Colonic mucosa (tissue), 4 donors: ENCODE measurements at regions not wholly inside any gene's neighbourhood (a gene's known extent, or its start where the extent isn't known, plus 50 kb on each side); places are given as distances from the start of the nearest gene placed in this dataset.

Experiments used
- DNase-seq: peaks from one replicate; pipeline ENCODE4 v3.0.0-alpha.2; 2020
- H3K27ac ChIP-seq: fragments of 200-600 bp; one replicate; pipeline ENCODE4 v1.8.0; 2021
- H3K27me3 ChIP-seq: fragments of 200-600 bp; one replicate; pipeline ENCODE4 v1.8.0; 2021
- H3K36me3 ChIP-seq: fragments of 200-600 bp; one replicate; pipeline ENCODE4 v1.8.0; 2021
- H3K4me1 ChIP-seq: fragments of 200-600 bp; one replicate; pipeline ENCODE4 v1.8.0; 2021; ENCODE audit warnings: mild to moderate bottlenecking
- H3K4me3 ChIP-seq: fragments of 200-600 bp; one replicate; pipeline ENCODE4 v1.8.0; 2021
- H3K9ac ChIP-seq, 2 donors: one replicate each; pipeline ENCODE4 v1.7.0; 2013; ENCODE audit warnings: control low read depth in 2 of 2, low read depth in 2 of 2, low read length in 2 of 2
- H3K9me3 ChIP-seq: fragments of 200-600 bp; one replicate; pipeline ENCODE4 v1.8.0; 2021
- CTCF ChIP-seq: fragments of 200-600 bp; IDR thresholded peaks from one replicate; pipeline ENCODE4 v1.8.0; 2022; ENCODE audit warnings: antibody characterized with exemption, mild to moderate bottlenecking
- intact Hi-C: fragments of 100-400 bp; cut with DNase I; formaldehyde crosslinking; loops from one replicate; pipeline ENCODE4 v1.14.1; 2022
- donor health status: healthy.
- donor health status: DM: no; HTN: no; CAD: no.
- donor health status: DM: no; HTN: no; CAD: no.

DNA sequence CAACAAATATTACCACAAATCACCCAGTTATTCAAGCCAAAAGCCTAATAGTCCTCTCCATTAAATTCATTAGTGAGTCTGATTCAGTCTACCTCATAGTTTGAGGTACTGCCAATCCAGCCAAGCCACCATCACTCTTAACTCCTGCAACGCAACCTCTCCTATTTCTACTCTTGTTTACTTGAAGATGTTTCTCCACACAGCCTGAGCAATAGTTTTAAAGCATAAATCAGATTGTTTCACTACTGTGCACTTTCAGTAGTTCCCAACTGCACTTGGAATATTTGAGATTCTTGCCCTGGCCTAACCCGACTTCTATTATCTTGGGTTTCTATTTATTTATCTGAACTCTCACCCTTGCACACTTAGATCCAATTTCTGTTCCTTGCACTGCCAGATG lies 85.5 kb downstream of the YIPF5 start:
- Histone ChIP-seq H3K27ac (no peak overlapping the region), H3K27me3 (no peaks in the 10 kb centered on the region), H3K4me1 (no peaks in the 10 kb centered on the region), H3K36me3 (no peaks in the 10 kb centered on the region), H3K4me3 (no peak overlapping the region), H3K9me3 (no peaks in the 10 kb centered on the region), H3K9ac (no peak overlapping the region)
- DNase-seq, result no peak
- intact Hi-C loops, result no loop called here
- TF ChIP-seq CTCF, result no peak

DNA sequence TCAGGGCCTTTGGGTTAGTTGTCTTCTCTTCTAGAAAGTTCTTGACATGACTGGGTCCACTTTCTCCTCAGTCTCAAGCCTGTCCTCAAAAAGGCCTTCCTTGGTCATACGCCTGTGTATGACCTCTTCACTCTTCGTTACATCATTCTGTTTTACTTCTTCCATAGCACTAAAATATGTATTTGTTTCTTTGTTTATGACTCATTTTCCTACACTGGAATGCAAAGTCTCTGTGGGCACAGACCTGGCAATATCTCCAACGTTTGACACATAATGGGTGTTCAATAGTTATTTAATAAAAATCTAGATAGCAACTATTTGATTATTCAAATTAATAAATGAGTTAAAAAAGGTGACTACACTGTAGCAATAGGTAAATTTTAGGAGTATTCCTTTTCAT lies 85.1 kb downstream of the YIPF5 start:
- TF ChIP-seq CTCF, result no peak
- H3K9me3 ChIP-seq, result no peaks in the 10 kb centered on the region
- H3K36me3 ChIP-seq, result no peaks in the 10 kb centered on the region
- no peak overlapping the region for H3K4me3 ChIP-seq
- no peak for DNase-seq
- no peak overlapping the region for H3K9ac ChIP-seq
- no peaks in the 10 kb centered on the region for H3K4me1 ChIP-seq
- no peak overlapping the region for H3K27ac ChIP-seq
- intact Hi-C loops, result no loop called here
- no peaks in the 10 kb centered on the region for H3K27me3 ChIP-seq

DNA sequence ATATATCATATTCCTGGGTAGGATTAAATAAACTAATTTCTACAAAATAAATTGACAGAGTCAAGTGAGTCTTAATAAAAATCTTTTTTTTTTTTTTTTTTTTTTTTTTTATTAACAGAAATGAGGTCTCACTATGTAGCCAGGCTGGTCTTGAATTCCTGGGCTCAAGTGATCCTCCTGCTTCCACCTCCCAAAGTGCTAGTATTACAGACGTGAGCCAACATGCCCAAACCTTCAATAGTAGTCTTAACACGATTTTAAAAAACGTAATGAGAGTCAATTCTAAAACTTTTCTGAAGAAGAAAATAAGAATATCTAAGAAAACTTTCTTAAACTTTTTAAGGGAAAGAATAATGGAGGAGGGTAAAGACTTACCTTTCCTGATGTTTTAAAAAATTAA lies 84.2 kb downstream of the YIPF5 start:
- intact Hi-C loops, result no loop called here
- Histone ChIP-seq H3K36me3 (no peaks in the 10 kb centered on the region), H3K4me1 (no peaks in the 10 kb centered on the region), H3K4me3 (no peak overlapping the region), H3K9ac (no peak overlapping the region), H3K27me3 (no peaks in the 10 kb centered on the region), H3K9me3 (no peaks in the 10 kb centered on the region), H3K27ac (no peak overlapping the region)
- no peak for TF ChIP-seq CTCF
- no peak for DNase-seq

DNA sequence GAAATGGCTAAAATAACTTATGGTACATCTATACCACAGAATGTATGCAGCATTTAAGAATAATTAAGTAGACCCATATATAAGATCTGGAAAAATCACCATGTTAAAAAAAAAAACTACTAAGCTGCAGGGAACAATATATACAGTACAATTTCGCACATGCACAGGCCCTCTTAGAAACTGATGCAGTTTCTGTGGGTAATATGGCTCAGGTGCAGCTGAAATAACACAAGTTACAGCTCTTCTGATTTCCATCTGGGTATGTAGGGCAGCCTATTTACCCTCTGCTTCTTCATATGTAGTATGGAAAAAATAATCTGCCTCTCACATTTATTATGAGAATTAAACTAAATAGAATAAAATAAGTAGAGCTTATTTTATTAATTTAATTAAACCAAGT lies 82.9 kb downstream of the YIPF5 start:
- intact Hi-C loops, result no loop called here
- no peak for TF ChIP-seq CTCF
- H3K9ac ChIP-seq, result no peak overlapping the region
- no peak overlapping the region for H3K27ac ChIP-seq
- no peaks in the 10 kb centered on the region for H3K4me1 ChIP-seq
- H3K36me3 ChIP-seq, result no peaks in the 10 kb centered on the region
- no peaks in the 10 kb centered on the region for H3K9me3 ChIP-seq
- no peak for DNase-seq
- H3K27me3 ChIP-seq, result no peaks in the 10 kb centered on the region
- no peak overlapping the region for H3K4me3 ChIP-seq

- intact Hi-C loops, result no loop called here
- DNase-seq, result no peak
- no peak overlapping the region for H3K9ac ChIP-seq
- no peak for TF ChIP-seq CTCF
- no peaks in the 10 kb centered on the region for H3K36me3 ChIP-seq
- no peaks in the 10 kb centered on the region for H3K4me1 ChIP-seq
- H3K9me3 ChIP-seq, result no peaks in the 10 kb centered on the region
- H3K4me3 ChIP-seq, result no peak overlapping the region
- H3K27ac ChIP-seq, result no peak overlapping the region
- no peaks in the 10 kb centered on the region for H3K27me3 ChIP-seq
These were observed 82.0 kb downstream of the YIPF5 start for GRCh38 chr5:144088206-144089064.
